IMR-90 (cell line): ENCODE measurements at regions not wholly inside any gene's neighbourhood (a gene's known extent, or its start where the extent isn't known, plus 50 kb on each side); places are given as distances from the start of the nearest gene placed in this dataset.

ENCODE experiments used
- ATAC-seq: fragments of 200-7000 bp; cut with Tn5 transposase; 2 replicates; pipeline ENCODE4 v1.9.1; 2020; ENCODE audit warnings: low read depth, mild to moderate bottlenecking, moderate library complexity
- BruUV-seq: library from RNA; stranded (reverse); fragments of 400-500 nt; replicated peaks from 2 replicates; lab custom pipeline; 2021; lab: Mats Ljungman, UMichigan
- CTCF ChIA-PET: fragments of 300-600 bp; formaldehyde crosslinking; extraction: SDS; loops from one replicate; lab custom pipeline; 2021; ENCODE audit warnings: antibody characterized with exemption; lab: Yijun Ruan, JAX
- POLR2A ChIA-PET: fragments of 300-600 bp; sonication (Branson Sonifier 250); formaldehyde crosslinking; loops from one replicate; lab custom pipeline; 2022; ENCODE audit warnings: antibody characterized with exemption; ENCODE audit not compliant: unreplicated experiment; lab: Charles Lee
- DNase-seq: peaks from one replicate; pipeline ENCODE4 v3.0.0; 2013
- H2AFZ ChIP-seq: replicated peaks from 2 replicates; pipeline ENCODE3; 2013; ENCODE audit warnings: low read length, mild to moderate bottlenecking; ENCODE audit not compliant: poor library complexity
- H2AK5ac ChIP-seq: 2 replicates; pipeline ENCODE4 v1.6.1; 2013; ENCODE audit warnings: low read depth, low read length, inconsistent platforms
- H2AK9ac ChIP-seq: replicated peaks from 2 replicates; pipeline ENCODE3; 2013; ENCODE audit warnings: mild to moderate bottlenecking, low read depth, low read length, moderate library complexity; ENCODE audit not compliant: poor library complexity
- H2BK120ac ChIP-seq: 2 replicates; pipeline ENCODE4 v1.6.1; 2013; ENCODE audit warnings: low read depth, low read length, inconsistent platforms
- H2BK15ac ChIP-seq: 3 replicates; pipeline ENCODE4 v1.6.1; 2013; ENCODE audit warnings: low read depth, low read length, inconsistent platforms
- H2BK20ac ChIP-seq: 2 replicates; pipeline ENCODE4 v1.6.1; 2013; ENCODE audit warnings: low read depth, mild to moderate bottlenecking, inconsistent platforms, low read length, moderate library complexity
- H2BK5ac ChIP-seq: 2 replicates; pipeline ENCODE4 v1.6.1; 2013; ENCODE audit warnings: mild to moderate bottlenecking, low read depth, low read length, inconsistent platforms; ENCODE audit not compliant: poor library complexity, severe bottlenecking
- H3K14ac ChIP-seq: replicated peaks from 2 replicates; pipeline ENCODE4 v1.6.1; 2013; ENCODE audit warnings: low read depth, low read length, inconsistent platforms
- H3K18ac ChIP-seq: 2 replicates; pipeline ENCODE4 v1.6.1; 2013; ENCODE audit warnings: low read depth, low read length, control low read depth
- H3K23ac ChIP-seq: 2 replicates; pipeline ENCODE4 v1.6.1; 2013; ENCODE audit warnings: low read depth, low read length, inconsistent platforms
- H3K27ac ChIP-seq: 2 replicates; pipeline ENCODE4 v1.5.1; 2013; ENCODE audit warnings: mild to moderate bottlenecking, control low read depth, low read length; ENCODE audit not compliant: insufficient read depth
- H3K27me3 ChIP-seq: 2 replicates; pipeline ENCODE4 v1.6.1; 2013; ENCODE audit warnings: low read length; ENCODE audit not compliant: control insufficient read depth, insufficient read depth
- H3K36me3 ChIP-seq: 2 replicates; pipeline ENCODE4 v1.6.1; 2013; ENCODE audit warnings: low read length, mixed read lengths; ENCODE audit not compliant: control insufficient read depth, insufficient read depth
- H3K4ac ChIP-seq: 2 replicates; pipeline ENCODE4 v1.6.1; 2013; ENCODE audit warnings: low read depth, low read length, inconsistent platforms
- H3K4me1 ChIP-seq: 2 replicates; pipeline ENCODE4 v1.6.1; 2013; ENCODE audit warnings: low read length, mixed read lengths; ENCODE audit not compliant: control insufficient read depth, insufficient read depth
- H3K4me2 ChIP-seq: 2 replicates; pipeline ENCODE4 v1.6.1; 2013; ENCODE audit warnings: low read depth, mild to moderate bottlenecking, control low read depth, low read length, moderate library complexity
- H3K4me3 ChIP-seq: 2 replicates; pipeline ENCODE4 v1.5.1; 2013; ENCODE audit warnings: low read depth, mild to moderate bottlenecking, control low read depth, low read length, moderate library complexity; ENCODE audit not compliant: insufficient read depth
- H3K56ac ChIP-seq: 2 replicates; pipeline ENCODE4 v1.6.1; 2013; ENCODE audit warnings: low read length, inconsistent platforms; ENCODE audit not compliant: insufficient read depth; ENCODE audit errors: extremely low read depth
- H3K79me1 ChIP-seq, 2 experiments: 2 replicates each; pipeline ENCODE4 v1.6.1; 2013; ENCODE audit warnings: low read length in 2 of 2, inconsistent platforms in 1 of 2, low read depth in 1 of 2
- H3K9ac ChIP-seq: 2 replicates; pipeline ENCODE4 v1.6.1; 2013; ENCODE audit warnings: low read depth, low read length, control low read depth
- H3K9me1 ChIP-seq: 2 replicates; pipeline ENCODE4 v1.6.1; 2013; ENCODE audit warnings: low read length, inconsistent platforms; ENCODE audit not compliant: insufficient read depth
- H3K9me3 ChIP-seq: 2 replicates; pipeline ENCODE4 v1.6.1; 2013; ENCODE audit warnings: low read length; ENCODE audit not compliant: control insufficient read depth, insufficient read depth
- H4K20me1 ChIP-seq: 2 replicates; pipeline ENCODE4 v1.6.1; 2013; ENCODE audit warnings: low read length, inconsistent platforms; ENCODE audit not compliant: insufficient read depth
- H4K5ac ChIP-seq: 2 replicates; pipeline ENCODE4 v1.6.1; 2013; ENCODE audit warnings: mild to moderate bottlenecking, low read depth, low read length, control low read depth
- H4K8ac ChIP-seq, 2 experiments: 2 replicates each; pipeline ENCODE4 v1.6.1; 2013; ENCODE audit warnings: low read depth in 2 of 2, low read length in 2 of 2, control low read depth in 1 of 2, inconsistent platforms in 1 of 2
- H4K91ac ChIP-seq: 2 replicates; pipeline ENCODE4 v1.6.1; 2013; ENCODE audit warnings: low read depth, low read length, inconsistent platforms; ENCODE audit not compliant: insufficient read depth
- BHLHE40 ChIP-seq: fragments of 150-350 bp; IDR thresholded peaks from 2 replicates; pipeline ENCODE4 v1.6.1; 2016; ENCODE audit warnings: mild to moderate bottlenecking, low read depth, low read length
- CEBPB ChIP-seq: IDR thresholded peaks from 2 replicates; pipeline ENCODE4 v1.6.1; 2012; ENCODE audit warnings: low read depth, low read length, improper control_type of control experiment
- CHD1 ChIP-seq: IDR thresholded peaks from 2 replicates; pipeline ENCODE4 v1.6.1; 2012; ENCODE audit warnings: low read depth, low read length, improper control_type of control experiment
- FOS ChIP-seq: fragments of 150-350 bp; IDR thresholded peaks from 2 replicates; pipeline ENCODE4 v1.6.1; 2016; ENCODE audit warnings: low read depth, low read length
- MAFK ChIP-seq: IDR thresholded peaks from 2 replicates; pipeline ENCODE4 v1.6.1; 2012; ENCODE audit warnings: low read depth, low read length, improper control_type of control experiment
- MAZ ChIP-seq: IDR thresholded peaks from 2 replicates; pipeline ENCODE4 v1.6.1; 2012; ENCODE audit warnings: low read depth, mild to moderate bottlenecking, low read length, improper control_type of control experiment, moderate library complexity, borderline replicate concordance
- MXI1 ChIP-seq: IDR thresholded peaks from 2 replicates; pipeline ENCODE4 v1.6.1; 2012; ENCODE audit warnings: low read depth, mild to moderate bottlenecking, low read length, moderate library complexity, borderline replicate concordance
- NFE2L2 ChIP-seq: fragments of 150-350 bp; IDR thresholded peaks from 2 replicates; pipeline ENCODE4 v1.6.1; 2016; ENCODE audit warnings: low read depth, mild to moderate bottlenecking, low read length
- POLR2A ChIP-seq: IDR thresholded peaks from 2 replicates; pipeline ENCODE4 v1.6.1; 2012; ENCODE audit warnings: mild to moderate bottlenecking, low read depth, low read length
- RAD21 ChIP-seq: IDR thresholded peaks from 2 replicates; pipeline ENCODE4 v1.6.1; 2012; ENCODE audit warnings: low read length, improper control_type of control experiment
- RCOR1 ChIP-seq: IDR thresholded peaks from 2 replicates; pipeline ENCODE4 v1.6.1; 2012; ENCODE audit warnings: mild to moderate bottlenecking, low read length, improper control_type of control experiment; ENCODE audit not compliant: insufficient replicate concordance
- RFX5 ChIP-seq: IDR thresholded peaks from 2 replicates; pipeline ENCODE4 v1.8.0; 2012; ENCODE audit warnings: low read depth, mild to moderate bottlenecking, low read length, moderate library complexity
- SMC3 ChIP-seq: fragments of 150-350 bp; IDR thresholded peaks from 2 replicates; pipeline ENCODE4 v1.6.1; 2016; ENCODE audit warnings: low read depth, mild to moderate bottlenecking, antibody characterized with exemption, low read length, moderate library complexity
- WGBS, 2 experiments: methylation state at CpG; one replicate each; pipeline versions ENCODE4 v1.1.5 to v1.1.7; 2013; ENCODE audit warnings: missing lambda C conversion rate in 2 of 2; ENCODE audit not compliant: insufficient read length in 1 of 2; ENCODE audit errors: extremely low coverage in 2 of 2; 5-methylcytosine and 5-hydroxymethylcytosine counted together
- dilution Hi-C: fragments of 300-500 bp; cut with HindIII; formaldehyde crosslinking; loops from one replicate; pipeline ENCODE4 v1.14.3; 2018; ENCODE audit warnings: low sequenced_read_pairs; ENCODE audit not compliant: unreplicated experiment
- in situ Hi-C: fragments of 300-500 bp; cut with MboI; formaldehyde crosslinking; loops from 3 replicates; pipeline ENCODE4 v1.14.3; 2019; ENCODE audit warnings: low sequenced_read_pairs, inconsistent platforms, mixed read lengths
- intact Hi-C: fragments of 100-400 bp; cut with micrococcal nuclease; formaldehyde crosslinking; loops from 2 replicates; pipeline ENCODE4 v1.10.0; 2022
- TF ChIP-seq, protein P1 (sequence below): conservative IDR thresholded peaks from 2 replicates; pipeline ENCODE4 v1.5.1; 2012; ENCODE audit warnings: mild to moderate bottlenecking, low read depth, low read length, improper control_type of control experiment
- TF ChIP-seq, protein P2 (sequence below): fragments of 150-350 bp; IDR thresholded peaks from 2 replicates; pipeline ENCODE4 v1.6.1; 2017; ENCODE audit warnings: mild to moderate bottlenecking, antibody characterized with exemption, low read length, low read depth
- TF ChIP-seq, protein P3 (sequence below): fragments of 150-350 bp; IDR thresholded peaks from 2 replicates; pipeline ENCODE4 v1.6.1; 2016; ENCODE audit warnings: low read depth, mild to moderate bottlenecking, low read length, moderate library complexity, borderline replicate concordance

DNA sequence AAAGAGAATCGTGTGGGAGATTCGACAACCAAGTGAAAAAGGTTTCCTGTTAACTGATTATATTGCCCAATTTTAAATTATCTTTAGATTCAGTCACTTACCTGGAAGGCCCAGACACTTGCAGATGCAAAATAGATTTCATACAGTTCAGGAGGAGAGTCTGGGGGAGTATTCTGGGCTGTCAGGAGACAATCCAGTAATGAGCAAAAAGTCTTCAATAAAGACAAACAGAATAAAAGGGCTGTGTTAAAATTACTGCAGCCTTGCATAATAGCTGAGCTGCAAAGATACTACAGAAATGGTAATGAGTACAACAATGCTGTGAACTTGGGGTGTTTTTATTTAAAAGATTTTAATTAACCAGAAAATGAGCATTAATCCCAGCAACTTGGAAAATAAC is 303.6 kb downstream of the SP3 start:
- ATAC-seq (no peak), DNase-seq (no peak)
- Histone ChIP-seq H3K27ac (no peak overlapping the region), H3K9ac (no peak overlapping the region), H4K5ac (no peak overlapping the region), H3K18ac (no peak overlapping the region), H2BK5ac (no peak overlapping the region), H3K9me1 (peaks cover 9% of the 10 kb centered on the region; the same call in 1 of the 2 replicates), H2AFZ (no peak overlapping the region), H2BK120ac (no peak overlapping the region), H2AK9ac (no peak overlapping the region), H3K36me3 (no peaks in the 10 kb centered on the region), H3K4me3 (no peak overlapping the region), H3K4me1 (peaks cover 10% of the 10 kb centered on the region), H3K4me2 (no peak overlapping the region), H4K20me1 (no peaks in the 10 kb centered on the region), H4K8ac (no peak overlapping the region), H2BK15ac (no peak overlapping the region), H2AK5ac (no peak overlapping the region), H2BK20ac (no peak overlapping the region), H4K91ac (no peak overlapping the region), H3K79me1 (0 out of 4 replicates have a peak, but pooled peaks cover 0 to 3% of the 10 kb centered on the region in 2 experiments), H3K23ac (no peak overlapping the region), H3K14ac (no peak overlapping the region), H3K27me3 (peaks cover 6% of the 10 kb centered on the region), H3K4ac (no peak overlapping the region), H3K9me3 (no peaks in the 10 kb centered on the region), H3K56ac (no peak overlapping the region)
- BruUV-seq: no TSS peak
- TF ChIP-seq POLR2A (no peak), CHD1 (no peak), RAD21 (no peak), BHLHE40 (no peak), RCOR1 (no peak), MAFK (no peak), SMC3 (no peak), NFE2L2 (no peak), RFX5 (no peak), FOS (no peak), MAZ (no peak), MXI1 (no peak), CEBPB (no peak)
- TF ChIP-seq, protein P1, sequence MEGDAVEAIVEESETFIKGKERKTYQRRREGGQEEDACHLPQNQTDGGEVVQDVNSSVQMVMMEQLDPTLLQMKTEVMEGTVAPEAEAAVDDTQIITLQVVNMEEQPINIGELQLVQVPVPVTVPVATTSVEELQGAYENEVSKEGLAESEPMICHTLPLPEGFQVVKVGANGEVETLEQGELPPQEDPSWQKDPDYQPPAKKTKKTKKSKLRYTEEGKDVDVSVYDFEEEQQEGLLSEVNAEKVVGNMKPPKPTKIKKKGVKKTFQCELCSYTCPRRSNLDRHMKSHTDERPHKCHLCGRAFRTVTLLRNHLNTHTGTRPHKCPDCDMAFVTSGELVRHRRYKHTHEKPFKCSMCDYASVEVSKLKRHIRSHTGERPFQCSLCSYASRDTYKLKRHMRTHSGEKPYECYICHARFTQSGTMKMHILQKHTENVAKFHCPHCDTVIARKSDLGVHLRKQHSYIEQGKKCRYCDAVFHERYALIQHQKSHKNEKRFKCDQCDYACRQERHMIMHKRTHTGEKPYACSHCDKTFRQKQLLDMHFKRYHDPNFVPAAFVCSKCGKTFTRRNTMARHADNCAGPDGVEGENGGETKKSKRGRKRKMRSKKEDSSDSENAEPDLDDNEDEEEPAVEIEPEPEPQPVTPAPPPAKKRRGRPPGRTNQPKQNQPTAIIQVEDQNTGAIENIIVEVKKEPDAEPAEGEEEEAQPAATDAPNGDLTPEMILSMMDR: no peak
- TF ChIP-seq, protein P2, sequence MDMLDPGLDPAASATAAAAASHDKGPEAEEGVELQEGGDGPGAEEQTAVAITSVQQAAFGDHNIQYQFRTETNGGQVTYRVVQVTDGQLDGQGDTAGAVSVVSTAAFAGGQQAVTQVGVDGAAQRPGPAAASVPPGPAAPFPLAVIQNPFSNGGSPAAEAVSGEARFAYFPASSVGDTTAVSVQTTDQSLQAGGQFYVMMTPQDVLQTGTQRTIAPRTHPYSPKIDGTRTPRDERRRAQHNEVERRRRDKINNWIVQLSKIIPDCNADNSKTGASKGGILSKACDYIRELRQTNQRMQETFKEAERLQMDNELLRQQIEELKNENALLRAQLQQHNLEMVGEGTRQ: no peak
- TF ChIP-seq, protein P3, sequence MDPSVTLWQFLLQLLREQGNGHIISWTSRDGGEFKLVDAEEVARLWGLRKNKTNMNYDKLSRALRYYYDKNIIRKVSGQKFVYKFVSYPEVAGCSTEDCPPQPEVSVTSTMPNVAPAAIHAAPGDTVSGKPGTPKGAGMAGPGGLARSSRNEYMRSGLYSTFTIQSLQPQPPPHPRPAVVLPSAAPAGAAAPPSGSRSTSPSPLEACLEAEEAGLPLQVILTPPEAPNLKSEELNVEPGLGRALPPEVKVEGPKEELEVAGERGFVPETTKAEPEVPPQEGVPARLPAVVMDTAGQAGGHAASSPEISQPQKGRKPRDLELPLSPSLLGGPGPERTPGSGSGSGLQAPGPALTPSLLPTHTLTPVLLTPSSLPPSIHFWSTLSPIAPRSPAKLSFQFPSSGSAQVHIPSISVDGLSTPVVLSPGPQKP: no peak
- intact Hi-C loops (no loop called here), dilution Hi-C loops (no loop called here), in situ Hi-C loops (no loop called here)
- CTCF ChIA-PET: interaction anchor here (0.8 kb wide), 1 partner anchor 103 kb away, joined by 3 read pairs; no protein-coding TSS in a partner anchor
- POLR2A ChIA-PET: no interaction called here
- no CpG with 5 or more reads among the region's 2 CpGs for WGBS, 2 experiments
